AG20443 (cell line): ENCODE measurements at regions not wholly inside any gene's neighbourhood (a gene's known extent, or its start where the extent isn't known, plus 50 kb on each side); places are given as distances from the start of the nearest gene placed in this dataset.

Source experiments
- DNase-seq: peaks from one replicate; pipeline ENCODE4 v3.0.0; 2012; ENCODE audit warnings: low spot score, mixed read lengths

DNA sequence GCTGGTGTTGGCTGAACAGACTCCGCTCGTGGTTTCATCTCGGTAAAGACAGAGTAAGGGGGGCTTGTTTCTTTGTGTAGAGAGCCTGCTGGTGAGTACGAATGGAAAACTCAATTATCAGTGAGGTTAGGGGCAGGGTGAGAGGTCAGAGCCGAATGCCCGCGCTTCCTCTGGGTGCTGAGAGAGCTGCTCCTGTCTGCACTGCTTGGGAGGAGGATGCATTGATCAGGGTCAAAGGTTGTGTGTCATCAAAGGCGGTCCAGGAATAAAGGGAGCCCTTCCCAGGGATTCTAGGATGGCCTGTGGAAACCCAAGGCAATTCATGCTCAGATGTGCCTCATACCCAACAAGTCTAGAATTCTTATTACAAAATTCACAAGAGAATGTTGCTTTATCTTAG, 143.9 kb downstream of the MYCN start:
- no peak for DNase-seq

DNA sequence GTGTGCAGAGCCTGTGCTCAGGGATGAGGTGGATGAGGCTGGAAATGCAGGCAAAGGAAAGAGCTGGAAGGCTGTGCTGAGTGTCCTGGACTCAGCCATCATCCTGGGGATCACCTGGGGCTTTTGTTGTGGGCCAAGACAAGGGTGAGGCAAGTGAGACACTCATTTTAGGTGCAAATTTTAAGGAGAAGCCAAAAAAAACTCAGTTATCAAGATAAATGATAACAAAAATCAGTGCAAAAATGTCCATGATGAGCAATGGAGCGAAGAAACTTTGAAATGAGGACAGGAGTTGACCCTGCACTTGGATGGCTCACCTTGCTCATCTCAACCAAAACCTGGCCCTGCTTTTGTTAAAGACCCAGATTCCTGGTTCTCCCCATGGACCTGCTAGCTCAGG, 141.9 kb downstream of the MYCN start:
- no peak for DNase-seq

DNA sequence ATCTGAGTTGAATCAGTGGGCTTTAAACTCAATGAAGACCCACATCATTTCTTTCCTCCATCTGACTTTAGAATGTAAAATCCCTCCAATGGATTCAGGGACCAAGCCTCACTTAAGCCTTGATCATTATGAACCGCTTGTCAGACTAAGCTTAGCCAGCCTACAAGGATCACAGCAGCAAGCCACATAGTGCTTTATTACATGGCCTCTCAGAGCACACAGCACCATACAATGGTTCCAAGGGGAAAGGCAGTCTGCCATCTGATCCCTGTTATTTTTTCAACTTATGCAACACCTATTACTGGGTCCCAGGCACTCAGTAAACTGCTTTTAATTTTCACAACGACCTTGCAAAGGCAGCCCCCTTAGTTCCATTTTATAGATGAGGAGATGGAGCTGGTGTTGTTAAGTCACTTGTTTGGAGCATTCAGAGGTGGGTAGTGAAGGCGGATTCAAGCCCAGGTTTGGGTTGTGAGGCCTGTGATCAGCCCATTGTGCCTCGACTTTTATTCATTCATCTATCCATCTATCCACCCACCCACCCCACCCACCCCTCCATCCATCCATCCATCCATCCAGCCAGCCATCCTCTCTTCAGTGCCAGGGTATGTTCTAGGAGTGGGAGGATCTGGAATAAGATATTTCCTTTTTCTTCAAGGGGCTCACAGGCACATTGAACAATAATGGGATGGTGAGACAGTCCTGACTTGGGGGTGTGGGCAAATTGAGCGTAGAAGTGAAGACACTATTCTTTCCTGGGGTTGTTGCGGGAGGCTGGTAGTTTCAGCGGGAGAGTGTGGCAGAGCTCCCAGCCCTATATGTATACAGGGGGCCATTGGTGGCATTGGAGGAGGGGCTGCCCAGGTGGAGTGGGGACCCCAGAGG, 141.2 kb downstream of the MYCN start:
- no peak for DNase-seq

DNA sequence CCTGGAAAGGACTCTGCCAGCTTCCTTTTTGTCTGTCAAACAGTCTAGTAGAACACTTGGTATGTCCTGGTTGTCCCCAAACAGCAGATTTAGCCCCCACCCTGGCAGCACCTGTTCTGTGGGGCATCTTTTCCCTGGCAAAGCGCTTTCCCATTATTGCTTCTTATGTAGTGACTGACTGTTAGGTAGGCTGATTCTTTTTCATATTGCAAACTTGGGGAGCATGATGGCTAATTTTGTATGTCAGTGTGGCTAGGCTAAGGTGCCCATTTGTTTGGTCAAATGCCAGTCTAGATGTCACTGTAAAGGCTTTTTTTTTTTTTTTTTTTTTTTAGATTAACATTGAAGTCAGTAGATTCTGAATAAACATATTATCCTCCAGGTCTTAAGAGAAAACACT, 140.2 kb downstream of the MYCN start:
- DNase-seq = no peak

DNA sequence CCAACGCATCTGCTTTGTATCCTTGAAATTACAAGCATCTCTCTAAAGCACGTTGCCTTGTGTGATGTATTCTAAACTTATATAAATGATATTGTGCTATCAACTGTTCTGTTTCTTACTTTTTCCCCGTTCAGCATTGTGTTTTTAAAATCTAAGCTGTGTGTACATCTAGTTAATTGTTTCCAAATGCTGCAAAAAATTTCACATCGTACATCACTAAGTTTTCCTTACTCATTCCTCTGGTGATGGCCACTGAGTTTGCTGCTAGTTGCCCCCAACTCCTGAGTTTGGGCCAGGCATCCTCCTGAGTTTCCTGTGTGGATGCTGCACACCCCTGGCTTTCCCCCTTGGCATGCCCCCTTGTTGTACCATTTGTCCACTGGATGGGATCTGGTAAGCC, 139.7 kb downstream of the MYCN start:
- DNase-seq = no peak

DNA sequence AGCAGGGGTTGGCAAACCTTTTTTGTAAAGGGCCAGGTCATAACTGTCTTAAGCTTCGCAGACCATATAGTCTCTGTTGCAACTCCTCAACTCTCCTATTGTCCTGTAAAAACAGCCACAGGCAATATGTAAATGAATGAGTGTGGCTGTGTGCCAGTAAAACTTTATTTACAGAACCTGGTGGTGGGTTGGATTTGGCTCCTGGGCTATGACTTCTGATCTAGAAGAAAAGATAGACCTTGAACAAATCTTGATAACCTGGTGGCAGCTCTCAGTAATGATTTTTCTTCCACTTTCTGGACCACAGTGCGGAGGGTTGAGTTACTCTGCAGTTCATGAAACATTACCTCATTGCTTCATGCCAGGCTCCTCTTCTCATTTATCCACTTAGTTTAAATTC, 139.3 kb downstream of the MYCN start:
- DNase-seq = no peak

DNA sequence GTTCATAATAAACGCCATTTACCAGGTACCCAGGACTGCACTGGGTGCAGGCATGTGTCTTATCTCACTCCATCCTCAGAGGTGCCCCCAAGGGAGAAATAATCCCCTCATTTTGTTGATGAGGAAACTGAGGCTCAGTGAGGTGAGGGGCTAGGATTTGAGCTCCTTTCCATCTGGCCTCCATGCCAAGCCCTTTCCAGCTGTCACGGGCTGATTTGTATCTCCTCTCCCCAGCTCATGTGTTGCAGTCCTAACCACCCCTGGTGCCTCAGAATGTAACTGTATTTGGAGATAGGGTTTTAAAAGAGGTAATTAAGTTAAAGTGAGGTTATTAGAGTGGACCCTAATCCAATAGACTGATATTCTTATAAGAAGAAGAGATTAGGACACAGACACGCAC, 137.3 kb downstream of the MYCN start:
- DNase-seq = no peak

DNA sequence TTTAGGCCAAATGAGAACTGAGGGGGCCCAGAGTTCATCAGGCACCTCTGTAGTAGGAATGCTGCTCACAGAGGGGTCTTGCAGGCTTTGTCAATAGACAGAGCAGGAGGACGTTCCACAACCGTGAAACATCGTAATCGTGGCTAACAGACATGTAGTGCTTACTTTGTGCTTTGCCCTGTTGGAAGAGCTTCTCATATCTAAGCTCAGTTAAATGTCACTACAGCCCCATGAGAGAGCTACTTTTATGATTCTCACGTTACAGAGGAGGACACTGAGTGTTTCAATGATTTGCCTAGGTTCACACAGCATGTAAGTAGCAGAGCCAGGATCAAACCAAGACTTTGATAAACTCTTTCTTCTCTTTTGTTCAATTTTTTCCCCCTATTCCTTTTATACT, 136.6 kb downstream of the MYCN start:
- no peak for DNase-seq

DNA sequence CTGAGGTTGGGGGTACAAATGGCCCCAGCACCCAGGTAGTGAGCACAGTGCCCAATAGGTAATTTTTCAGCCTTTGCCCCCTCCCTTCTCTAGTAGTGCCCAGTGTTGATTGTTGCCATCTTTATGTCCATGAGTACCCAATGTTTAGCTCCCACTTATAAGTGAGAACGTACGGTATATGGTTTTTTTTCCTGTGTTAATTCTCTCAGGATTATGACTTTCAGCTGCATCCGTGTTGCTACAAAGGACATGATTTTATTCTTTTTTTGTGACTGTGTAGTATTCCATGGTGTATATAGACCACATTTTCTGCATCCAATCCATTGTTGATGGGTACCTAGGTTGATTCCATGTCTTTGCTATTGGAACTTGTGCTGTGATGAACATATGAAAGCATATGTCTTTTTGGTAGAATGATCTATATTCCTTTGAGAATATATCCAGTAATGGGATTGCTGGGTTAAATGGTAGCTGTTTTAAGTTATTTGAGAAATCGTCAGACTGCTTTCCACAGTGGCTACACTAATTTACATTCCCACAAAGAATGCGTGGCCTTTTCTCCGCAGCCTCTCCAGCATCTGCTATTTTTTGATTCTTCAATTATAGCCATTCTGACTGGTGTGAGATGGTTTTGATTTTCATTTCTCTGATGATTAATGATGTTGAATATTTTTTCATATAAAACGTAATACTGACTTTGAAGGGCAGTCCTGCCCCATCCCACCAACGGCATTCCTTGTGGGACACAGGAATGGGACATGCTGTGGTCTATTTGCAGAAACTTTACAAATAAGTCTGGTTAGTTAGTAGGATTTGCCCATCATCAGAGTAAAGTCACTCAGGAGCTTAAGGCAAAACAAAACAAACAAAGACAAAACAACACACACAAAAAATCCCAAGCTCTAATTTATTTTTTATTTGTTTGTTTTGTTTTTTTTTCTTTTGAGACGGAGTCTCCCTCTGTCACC, 135.0 kb downstream of the MYCN start:
- DNase-seq = no peak

DNA sequence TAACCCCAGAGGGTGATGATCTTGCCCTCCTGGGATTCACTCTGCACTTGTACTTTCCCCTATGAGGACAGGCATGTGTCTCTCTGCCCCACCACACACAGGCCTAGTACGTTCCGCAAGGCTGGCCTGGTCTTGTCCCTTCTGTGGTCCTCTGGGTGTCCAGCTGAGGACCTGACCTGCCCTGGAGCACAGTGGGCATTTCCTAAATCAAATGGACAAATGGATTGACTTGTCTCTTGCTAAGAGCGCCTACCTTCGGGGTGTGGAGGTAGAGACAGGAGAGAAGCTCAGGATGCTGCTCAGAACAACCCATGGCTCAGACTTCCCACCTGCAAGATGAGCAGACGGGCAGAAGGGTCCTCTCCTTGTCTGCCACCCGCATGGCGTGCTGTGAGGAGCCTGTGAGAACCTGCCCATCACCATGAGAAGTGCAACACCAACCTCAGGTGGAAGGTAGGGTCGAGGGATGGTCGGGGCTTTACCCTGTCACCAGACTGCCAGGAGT, 133.6 kb downstream of the MYCN start:
- DNase-seq = no peak

DNA sequence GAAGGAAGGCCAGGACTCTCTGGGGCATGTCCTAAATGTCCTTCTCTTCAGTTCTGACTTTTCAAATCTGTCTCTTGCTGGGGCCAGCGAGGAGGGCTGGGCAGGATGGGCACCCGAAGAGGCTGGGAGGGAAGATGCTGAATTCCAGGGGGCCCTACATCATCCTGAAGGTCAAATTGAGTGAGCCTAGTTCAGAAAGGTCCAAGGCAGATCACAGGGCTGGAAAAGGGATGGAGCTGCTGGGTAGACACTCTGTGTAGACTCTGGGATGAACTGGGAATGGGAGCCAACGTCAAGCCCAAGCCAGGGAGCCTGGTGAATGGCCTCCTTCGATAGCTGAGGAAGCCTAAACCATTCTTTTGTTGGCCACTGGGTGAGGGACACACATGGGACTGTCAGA, 133.1 kb downstream of the MYCN start:
- DNase-seq = no peak

DNA sequence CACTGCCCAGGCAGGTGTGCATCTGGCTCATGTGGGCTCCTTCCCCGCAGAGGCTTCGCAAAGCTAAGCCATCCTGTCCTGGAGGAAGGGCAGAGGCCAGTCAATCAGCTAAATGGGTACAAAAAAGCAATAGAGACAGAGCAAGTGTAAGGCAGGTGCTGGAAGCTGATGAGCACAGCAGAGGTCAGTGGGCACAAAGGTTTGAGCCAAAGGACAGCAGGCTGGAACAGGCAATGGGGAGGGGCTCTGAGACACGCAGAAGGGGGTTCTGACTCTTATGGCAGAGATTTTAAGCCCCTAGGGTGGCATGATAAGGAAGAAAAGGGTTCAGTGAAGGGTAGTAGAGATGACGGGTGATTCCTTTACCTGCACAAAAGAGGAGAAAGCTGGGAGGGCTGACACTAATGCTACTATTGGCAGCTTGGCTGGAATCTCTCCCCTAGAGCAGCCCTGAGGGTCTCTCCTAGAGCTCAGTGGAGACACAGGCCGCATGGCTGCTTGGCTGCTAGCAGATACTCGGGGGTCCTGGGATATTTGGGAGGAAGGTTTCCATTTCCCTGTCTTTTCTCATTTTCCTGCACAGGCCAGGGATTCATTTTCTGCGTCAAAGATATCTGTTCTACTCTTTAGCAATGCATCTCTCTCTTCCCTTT, 132.4 kb downstream of the MYCN start:
- no peak for DNase-seq

DNA sequence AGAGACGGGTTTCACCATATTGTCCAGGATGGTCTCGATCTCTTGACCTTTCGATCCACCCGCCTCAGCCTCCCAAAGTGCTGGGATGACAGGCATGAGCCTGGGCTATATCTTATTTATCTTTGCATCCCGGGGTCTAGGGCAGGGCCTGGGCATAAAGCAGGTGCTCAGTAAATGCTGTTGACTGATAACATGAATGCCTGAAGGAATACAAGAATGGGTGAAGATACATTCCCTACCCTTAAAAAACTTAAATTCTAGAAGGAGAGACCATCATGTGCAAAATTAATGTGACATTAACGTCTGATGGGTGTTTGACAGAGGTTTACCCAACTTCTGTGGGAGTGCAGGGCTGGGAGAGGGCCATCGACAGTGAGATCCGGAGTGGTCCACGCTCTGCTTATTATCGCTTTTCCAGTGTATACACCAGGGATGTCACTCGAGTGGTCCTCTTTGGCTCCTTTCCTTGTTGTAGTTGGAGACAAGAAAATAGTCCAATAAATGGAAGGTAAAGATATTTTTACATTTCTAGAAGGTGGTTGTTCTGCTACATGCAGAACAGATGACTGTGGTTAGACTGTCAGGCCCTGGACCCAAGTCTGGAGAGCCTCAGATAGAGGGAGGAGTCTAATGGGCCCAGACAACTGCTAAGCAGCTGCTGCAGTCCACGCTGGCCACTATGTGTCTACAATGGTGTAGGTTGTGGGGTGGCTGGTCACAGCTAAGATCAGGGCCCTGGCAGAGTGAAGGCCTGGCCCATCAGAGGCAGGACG, 131.7 kb downstream of the MYCN start:
- no peak for DNase-seq

DNA sequence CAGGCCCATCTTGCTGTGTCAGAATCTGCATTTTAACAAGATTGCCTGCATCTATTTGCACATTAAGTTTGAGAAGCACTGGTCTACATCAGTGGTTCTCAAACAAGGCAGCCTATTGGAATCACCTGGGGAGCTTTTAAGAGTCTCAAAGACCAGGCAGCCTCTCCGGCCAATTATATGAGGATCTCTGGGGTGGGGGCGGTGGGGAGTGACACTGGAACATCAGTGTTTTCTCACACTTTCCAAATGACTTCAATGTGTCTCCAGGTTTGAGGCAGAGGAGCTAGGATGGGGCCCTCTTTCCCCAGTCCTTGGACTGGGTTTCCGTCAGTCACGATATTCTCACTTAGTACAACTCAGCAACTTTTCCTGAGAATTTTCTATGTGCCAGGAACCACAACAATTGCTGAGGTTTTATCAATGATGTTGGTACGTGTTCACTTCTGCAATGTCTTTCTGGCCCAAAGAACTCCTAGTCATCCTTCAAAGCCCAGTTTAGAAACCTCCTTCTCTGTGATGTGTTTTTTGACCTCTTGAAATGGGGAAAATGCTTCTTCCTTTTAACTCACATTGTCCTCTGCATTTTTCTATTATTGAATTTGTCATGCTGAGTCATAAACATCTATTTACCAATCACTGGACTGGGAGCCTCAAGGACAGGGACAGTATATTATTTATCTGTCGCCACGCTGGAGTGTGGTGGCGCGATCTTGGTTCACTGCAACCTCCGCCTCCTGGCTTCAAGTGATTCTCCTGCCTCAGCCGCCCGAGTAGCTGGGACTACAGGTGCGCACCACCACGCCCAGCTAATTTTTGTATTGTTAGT, 130.9 kb downstream of the MYCN start:
- DNase-seq = no peak

DNA sequence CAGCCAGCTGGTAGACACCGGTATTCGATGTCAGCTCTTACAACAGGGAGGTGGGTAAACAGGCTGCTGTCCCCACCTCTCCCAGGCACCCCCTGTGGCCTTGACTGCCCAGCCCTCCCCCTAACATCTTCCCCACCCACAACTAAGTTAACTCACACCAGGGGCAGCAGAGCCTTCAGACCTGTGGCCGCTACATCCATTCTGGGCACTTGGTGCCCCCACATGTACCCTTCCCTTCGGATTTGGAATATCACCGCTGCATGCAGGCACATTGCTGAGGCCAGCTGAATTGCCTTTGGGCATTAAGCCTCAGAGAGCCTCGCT, 130.3 kb downstream of the MYCN start:
- DNase-seq = no peak

DNA sequence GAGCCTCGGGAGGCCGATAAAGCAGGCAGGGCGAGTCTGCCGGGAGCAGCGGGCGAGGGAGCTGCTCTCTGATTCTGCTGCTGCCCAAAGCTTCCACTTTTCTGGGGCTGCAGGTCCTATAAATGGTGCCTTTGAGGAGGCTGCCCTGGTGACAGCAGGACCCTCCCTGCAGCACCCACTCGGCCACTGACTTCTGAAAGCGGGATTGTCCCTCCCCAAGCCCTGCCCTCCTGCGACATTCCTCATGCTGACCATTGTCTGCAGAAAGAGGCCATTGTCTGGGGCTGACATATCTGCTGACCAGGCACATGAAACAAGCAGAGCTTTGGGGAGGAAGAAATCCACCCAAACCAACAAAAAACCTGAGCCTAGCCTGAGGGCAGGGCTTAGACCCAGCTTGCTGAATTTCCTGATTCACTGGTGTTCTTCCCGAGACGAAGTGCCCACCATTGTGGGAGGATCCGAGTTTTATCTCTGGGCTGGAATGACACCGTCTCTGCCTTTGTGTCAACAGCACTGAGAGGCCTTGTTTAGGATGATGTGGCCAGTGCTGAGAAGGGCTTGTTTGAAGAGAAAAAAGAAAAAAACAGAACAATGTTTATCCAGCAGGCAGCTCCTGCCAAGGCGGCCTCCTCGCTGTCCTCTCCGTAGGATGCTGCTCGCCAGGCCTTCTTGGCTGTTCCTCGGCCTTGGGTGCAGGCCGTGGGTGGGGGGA, 129.7 kb downstream of the MYCN start:
- DNase-seq = no peak

DNA sequence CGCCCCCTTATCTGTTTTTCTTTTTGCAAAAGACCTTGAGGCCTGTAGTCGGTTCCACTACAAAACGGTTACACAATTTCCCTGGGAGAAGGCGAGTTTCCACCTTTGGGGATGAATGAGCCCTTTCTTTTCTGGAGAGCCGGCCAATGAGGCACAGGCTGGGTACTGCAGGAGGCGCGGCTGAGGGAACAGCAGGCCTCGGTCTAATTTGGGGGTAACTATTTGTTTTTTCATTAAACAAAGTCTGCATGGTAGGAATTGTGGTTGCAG, 129.2 kb downstream of the MYCN start:
- no peak for DNase-seq

DNA sequence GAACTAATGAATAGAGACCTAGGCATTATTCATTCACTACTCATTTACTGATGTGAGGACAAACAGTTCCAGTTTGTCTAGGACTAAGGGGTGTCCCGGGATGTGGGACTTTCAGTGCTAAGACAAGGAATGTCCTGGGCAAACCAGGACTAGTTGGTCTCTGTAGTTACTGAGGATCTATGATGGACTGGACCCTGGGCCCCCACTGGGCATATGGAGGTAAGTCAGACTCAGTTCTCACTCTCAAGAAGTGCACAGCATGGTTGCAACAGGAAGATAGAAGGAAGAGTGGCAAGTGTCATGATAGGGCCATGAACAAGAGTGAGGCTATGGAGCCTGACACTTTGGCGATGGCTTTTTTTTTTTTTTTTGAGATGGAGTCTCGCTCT, 128.2 kb downstream of the MYCN start:
- no peak for DNase-seq

DNA sequence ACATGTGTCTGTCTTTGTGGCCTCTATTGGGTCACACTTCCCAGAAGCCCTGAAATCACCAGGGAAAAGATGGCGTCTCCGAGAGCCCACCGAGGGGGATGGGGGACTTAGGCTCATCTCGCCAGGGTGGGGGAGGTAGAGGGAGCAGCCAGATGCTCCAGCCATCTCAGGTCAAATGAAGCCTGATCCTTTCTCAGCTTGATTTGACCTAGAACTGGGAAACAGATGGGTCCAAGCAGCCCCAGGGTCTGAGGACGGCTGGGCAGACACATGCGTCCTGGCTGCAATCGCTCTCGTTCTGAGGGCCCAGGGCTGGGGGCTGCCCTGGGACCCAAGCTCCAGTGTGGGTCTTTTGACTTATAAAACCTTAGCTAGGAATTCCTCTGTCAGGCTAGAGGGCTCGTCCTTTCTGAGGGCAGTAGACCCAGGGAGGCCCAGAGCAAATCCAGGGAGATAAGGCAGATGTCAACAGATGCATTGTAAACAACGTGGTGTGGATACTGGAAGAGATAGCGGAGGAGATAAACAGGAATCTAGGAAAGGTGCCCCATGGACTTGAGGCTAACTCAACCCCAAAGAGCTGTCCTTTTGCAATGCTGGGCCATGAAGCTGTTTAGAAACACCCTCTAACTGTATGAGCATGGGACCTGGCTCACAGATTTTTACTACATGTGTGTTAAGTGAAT, 127.7 kb downstream of the MYCN start:
- DNase-seq = no peak

DNA sequence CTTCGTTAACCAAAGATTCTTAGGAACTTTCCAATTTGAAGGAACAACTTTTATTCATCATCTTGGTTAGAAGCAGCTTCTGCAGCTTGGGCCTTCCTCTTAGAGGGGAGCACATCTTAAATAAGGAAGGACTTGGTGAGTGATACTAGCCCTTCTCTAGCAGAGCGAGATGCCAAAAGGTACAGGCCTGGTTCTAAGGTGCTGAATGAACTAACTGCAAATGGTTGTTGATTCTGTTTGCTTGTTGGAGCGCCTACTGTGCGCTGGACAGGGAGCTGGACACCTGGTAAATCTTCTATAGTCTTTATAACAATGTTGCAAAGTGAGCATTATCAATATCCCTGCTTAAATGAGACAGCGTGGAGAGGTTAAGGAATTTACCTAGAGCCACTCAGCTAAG, 127.1 kb downstream of the MYCN start:
- DNase-seq = no peak
